LNCAP (cell line): ENCODE measurements at regions not wholly inside any gene's neighbourhood (a gene's known extent, or its start where the extent isn't known, plus 50 kb on each side); places are given as distances from the start of the nearest gene placed in this dataset.

Experiments used
- CTCF ChIP-seq: fragments of 450-650 bp; IDR thresholded peaks from 2 replicates; pipeline ENCODE4 v1.5.1; 2017; ENCODE audit warnings: mild to moderate bottlenecking

- TF ChIP-seq CTCF: no peak
Measured at GRCh38 chr14:97748616-97749015, 951.4 kb downstream of the VRK1 start.

GRCh38 chr14:97757491-97757890 is 960.3 kb downstream of the VRK1 start:
- no peak for TF ChIP-seq CTCF

DNA sequence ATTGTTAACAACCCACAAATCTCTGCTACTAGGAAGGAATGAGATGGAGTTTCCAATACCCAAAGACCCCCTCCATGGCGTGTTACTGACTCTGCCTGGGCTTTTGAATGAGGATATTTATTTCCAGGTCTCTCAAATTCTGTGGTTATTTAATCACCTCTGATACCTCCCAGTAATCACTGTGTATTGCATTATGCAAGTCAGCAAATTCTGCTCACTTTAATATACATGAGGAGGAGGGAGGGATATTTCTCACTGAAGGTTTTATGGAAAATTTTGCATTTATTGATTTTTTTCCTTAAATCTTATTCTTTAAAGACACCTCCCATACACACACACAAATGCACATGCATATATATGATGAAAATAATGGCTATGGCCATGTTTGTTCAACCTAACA is 962.9 kb downstream of the VRK1 start:
- no peak for TF ChIP-seq CTCF

DNA sequence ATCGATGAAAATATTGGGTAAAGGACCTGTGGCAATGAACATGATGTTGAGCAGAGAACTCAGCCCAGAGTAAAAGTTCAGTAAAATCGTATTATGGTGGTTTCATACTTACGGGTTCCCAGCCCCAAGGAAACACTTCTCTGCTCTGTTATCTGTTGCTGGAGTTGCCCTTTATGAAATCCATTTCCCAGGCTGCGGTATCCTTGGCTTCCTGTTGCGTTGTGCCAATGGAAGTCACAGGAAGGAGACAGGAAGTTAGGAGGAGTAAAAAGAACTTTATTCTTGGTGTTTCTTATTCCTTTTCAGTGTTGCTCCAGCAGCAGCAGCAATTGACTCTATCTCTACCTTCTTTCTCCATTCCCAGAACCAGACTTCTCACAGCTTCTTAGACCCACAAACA is 965.2 kb downstream of the VRK1 start:
- no peak for TF ChIP-seq CTCF

GRCh38 chr14:97771340-97772045 is 974.3 kb downstream of the VRK1 start:
- no peak for TF ChIP-seq CTCF

DNA sequence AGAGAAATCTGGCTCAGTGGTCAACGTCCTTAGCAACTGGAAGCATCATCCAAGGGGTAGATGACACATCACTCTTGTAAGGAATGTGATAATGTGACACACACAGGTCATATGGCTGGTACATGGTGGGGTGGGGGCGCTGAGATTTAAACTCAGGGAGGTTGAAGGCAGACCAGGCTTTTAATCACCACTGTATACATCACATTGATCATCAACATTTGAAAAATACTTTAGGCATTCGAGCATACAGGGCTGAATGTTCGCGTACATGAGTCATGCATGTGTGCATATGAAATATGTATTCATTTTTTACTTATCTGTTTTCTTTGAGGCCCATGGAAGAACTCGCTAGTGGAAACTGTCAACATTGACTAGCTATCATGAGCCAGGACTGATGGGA is 976.4 kb downstream of the VRK1 start:
- no peak for TF ChIP-seq CTCF

DNA sequence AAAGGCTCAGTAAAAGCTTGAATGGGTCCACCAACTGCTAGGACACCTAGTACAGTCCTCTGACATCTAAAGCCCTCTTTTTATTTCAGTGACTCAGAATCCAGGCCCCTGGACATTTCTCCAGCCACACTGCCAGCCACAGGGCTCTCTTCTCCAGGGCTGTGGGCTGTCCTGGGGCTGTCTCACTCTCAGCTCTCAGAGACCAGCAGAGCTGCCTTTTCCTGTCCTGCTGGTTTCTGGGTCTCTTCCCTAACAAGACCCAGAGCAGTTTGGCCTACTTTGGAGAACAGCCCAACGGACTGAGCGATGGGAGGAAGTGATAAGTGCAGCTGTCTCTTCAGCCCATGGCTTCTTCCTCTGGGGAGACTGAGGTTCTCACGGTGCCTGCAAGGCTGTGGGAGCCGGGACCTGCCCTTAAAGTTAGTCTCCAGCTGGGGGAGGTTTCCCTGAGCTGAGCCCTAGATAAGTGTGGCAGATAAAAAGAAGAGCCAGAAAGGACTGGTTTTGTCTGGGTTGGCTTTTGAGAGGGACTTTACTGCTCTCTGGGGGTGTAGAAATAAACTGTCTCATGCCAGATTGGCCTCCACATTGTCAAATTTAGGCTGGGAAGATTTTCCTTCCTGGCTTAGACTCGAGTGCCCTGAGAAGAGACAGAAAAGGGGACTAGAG is 979.8 kb downstream of the VRK1 start:
- TF ChIP-seq CTCF: no peak
